ENCODE measurements at regions not wholly inside any gene's neighbourhood (a gene's known extent, or its start where the extent isn't known, plus 50 kb on each side); places are given as distances from the start of the nearest gene placed in this dataset.
"Not testable (repeated sequence)": the region's sequence is repeated elsewhere in the genome, so short reads cannot be mapped to it uniquely, and the experiment has no call there.

- no peak for DNase-seq (ENCODE audit: low read depth)
These were observed 84.9 kb upstream of the NRN1 start for GRCh38 chr6:6091608-6092002.

- no peak for DNase-seq (ENCODE audit: low read depth)
These were observed 84.3 kb upstream of the NRN1 start for GRCh38 chr6:6090861-6091607.

- no peak for DNase-seq (ENCODE audit: low read depth)
These were observed 79.4 kb upstream of the NRN1 start for GRCh38 chr6:6085928-6086668.

DNA sequence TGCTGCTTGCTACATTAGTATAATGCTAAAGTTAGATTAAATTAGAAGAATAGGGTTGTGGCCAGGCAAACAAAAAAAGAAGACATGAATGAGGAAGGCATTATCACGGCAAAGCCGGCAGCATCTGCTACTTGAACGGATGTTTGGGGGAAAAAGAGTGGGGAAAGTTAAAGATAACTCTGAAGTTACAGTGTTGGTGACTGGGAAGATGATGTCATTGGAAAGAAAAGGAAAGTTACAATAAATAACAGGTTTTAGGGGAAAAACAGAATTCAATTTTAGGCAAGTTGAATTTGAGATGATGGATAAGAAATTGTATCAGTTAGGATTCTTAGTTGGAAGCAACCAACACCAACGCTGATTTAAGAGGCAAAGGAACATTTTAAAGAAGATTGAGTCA, 74.2 kb upstream of the NRN1 start:
- no peak for DNase-seq (ENCODE audit: low read depth)

GRCh38 chr6:6074190-6074589, 67.5 kb upstream of the NRN1 start:
- DNase-seq (ENCODE audit: low read depth) = no peak

GRCh38 chr6:6068157-6068556, 61.4 kb upstream of the NRN1 start:
- not testable (repeated sequence) for DNase-seq (ENCODE audit: low read depth)

DNA sequence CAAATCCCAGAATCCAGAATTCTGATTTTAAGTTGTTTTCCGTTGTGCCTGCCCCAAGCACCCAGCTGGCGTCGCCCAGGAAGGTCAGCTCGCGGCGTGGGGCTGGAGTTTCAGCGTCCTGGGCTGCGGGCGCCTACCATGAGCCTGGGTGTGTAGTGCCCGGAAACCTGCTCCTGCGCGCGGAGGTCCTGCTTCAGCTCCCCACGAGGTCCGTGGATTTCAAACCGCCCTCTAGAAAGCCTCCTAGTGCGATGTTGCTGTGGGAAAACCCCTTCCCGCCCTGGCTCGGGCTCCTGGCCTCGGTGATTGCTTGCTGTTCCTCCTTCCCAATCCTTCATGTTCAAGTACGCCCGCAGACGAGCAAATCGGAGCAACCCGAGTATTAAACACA, 51.3 kb upstream of the NRN1 start:
- no peak for DNase-seq (ENCODE audit: low read depth)

DNA sequence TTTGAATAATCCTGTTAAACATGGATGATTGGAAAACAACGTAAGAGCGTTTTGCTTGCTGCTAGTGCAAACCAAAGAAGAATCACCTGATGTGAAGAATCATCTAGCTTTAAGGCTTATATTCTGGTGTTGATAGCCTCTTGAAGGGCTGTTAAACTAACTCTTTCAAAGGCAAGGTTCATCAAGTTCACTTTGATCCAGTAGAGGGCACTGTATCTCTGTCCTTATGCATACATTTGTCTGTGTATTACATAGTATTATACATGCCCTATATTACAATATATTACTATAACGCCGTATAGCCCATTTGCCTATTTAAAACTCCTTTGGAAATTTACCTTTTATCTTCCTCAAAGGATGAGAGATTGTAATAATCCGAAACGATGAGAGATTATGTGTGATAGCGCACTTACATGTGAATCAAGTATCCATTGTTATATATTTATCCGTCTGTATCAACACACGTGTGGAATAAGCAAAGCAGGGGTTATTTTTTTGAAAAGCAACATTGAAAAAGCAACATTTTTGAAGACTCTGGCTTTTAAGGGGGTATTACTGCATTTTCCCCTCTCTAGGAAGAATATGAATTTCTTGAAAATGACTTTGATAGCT, 50.8 kb upstream of the NRN1 start:
- DNase-seq (ENCODE audit: low read depth) = peak; percentile 3
